GM23338 (cell line): ENCODE measurements at regions not wholly inside any gene's neighbourhood (a gene's known extent, or its start where the extent isn't known, plus 50 kb on each side); places are given as distances from the start of the nearest gene placed in this dataset.

Experiments
- CREB1 ChIP-seq: fragments of 250-450 bp; sonication (Bioruptor Pico); IDR thresholded peaks from 2 replicates; pipeline ENCODE4 v1.5.0; 2020; ENCODE audit warnings: low read depth, mild to moderate bottlenecking, moderate library complexity
- ETS1 ChIP-seq: IDR thresholded peaks from 2 replicates; pipeline ENCODE4 v1.6.1; 2016; ENCODE audit warnings: antibody characterized with exemption
- EZH2 ChIP-seq: fragments of 200-600 bp; sonication (generic); IDR thresholded peaks from one replicate; pipeline ENCODE4 v1.8.0; 2017; ENCODE audit warnings: antibody characterized with exemption, mild to moderate bottlenecking, low read depth; ENCODE audit not compliant: unreplicated experiment
- EZH2phosphoT487 ChIP-seq: fragments of 200-600 bp; sonication (generic); IDR thresholded peaks from one replicate; pipeline ENCODE4 v1.8.1; 2018; ENCODE audit warnings: antibody characterized with exemption; ENCODE audit not compliant: unreplicated experiment
- JUNB ChIP-seq: IDR thresholded peaks from one replicate; pipeline ENCODE4 v1.6.1; 2016; ENCODE audit warnings: antibody characterized with exemption; ENCODE audit not compliant: unreplicated experiment
- POLR2AphosphoS5 ChIP-seq: IDR thresholded peaks from 2 replicates; pipeline ENCODE4 v1.6.1; 2016; ENCODE audit warnings: antibody characterized with exemption, low read depth
- REST ChIP-seq: IDR thresholded peaks from one replicate; pipeline ENCODE4 v1.6.1; 2018; ENCODE audit warnings: antibody characterized with exemption; ENCODE audit not compliant: unreplicated experiment
- TF ChIP-seq, protein P1 (sequence below), 2 experiments: fragments of 200-600 bp in 1 of 2; sonication (generic) in 1 of 2; conservative IDR thresholded peaks; 2 replicates each; pipeline versions ENCODE4 v1.5.1 to v1.6.1; 2016 to 2017; ENCODE audit warnings: antibody characterized with exemption in 2 of 2, low read depth in 2 of 2, mild to moderate bottlenecking in 2 of 2, moderate library complexity in 1 of 2
- TF ChIP-seq, protein P2 (sequence below): fragments of 250-450 bp; sonication (Bioruptor Pico); IDR thresholded peaks from 2 replicates; pipeline ENCODE4 v1.5.0; 2020; ENCODE audit warnings: mild to moderate bottlenecking, moderate library complexity

DNA sequence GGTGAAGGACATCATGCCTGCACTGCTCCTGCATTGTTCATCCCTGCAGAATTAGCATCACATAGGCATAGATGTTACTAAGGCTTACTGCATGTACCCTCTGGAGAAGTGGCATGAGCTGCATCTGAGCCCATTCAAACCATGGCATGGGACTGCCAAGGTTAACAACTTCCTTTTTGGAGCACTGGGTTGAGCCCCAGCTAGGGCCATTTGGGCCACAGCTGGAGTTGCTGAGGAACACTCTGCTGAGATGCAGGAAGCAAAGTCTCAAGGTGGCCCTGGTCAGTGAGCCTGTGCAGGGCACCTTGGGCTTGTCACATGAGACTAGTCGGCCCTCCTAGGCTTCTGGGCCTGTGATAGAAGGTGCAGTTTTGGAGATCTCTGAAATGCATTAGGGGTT lies 511.2 kb downstream of the C12orf50 start:
- TF ChIP-seq, protein P1, sequence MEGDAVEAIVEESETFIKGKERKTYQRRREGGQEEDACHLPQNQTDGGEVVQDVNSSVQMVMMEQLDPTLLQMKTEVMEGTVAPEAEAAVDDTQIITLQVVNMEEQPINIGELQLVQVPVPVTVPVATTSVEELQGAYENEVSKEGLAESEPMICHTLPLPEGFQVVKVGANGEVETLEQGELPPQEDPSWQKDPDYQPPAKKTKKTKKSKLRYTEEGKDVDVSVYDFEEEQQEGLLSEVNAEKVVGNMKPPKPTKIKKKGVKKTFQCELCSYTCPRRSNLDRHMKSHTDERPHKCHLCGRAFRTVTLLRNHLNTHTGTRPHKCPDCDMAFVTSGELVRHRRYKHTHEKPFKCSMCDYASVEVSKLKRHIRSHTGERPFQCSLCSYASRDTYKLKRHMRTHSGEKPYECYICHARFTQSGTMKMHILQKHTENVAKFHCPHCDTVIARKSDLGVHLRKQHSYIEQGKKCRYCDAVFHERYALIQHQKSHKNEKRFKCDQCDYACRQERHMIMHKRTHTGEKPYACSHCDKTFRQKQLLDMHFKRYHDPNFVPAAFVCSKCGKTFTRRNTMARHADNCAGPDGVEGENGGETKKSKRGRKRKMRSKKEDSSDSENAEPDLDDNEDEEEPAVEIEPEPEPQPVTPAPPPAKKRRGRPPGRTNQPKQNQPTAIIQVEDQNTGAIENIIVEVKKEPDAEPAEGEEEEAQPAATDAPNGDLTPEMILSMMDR (conservative IDR thresholded peaks at IDR 0.05; ENCODE audit: low read depth in 2 of 2): no peak
- TF ChIP-seq ETS1 (no peak), REST (no peak), EZH2 (no peak), EZH2phosphoT487 (no peak), POLR2AphosphoS5 (no peak), CREB1 (no peak), JUNB (no peak)
- TF ChIP-seq, protein P2, sequence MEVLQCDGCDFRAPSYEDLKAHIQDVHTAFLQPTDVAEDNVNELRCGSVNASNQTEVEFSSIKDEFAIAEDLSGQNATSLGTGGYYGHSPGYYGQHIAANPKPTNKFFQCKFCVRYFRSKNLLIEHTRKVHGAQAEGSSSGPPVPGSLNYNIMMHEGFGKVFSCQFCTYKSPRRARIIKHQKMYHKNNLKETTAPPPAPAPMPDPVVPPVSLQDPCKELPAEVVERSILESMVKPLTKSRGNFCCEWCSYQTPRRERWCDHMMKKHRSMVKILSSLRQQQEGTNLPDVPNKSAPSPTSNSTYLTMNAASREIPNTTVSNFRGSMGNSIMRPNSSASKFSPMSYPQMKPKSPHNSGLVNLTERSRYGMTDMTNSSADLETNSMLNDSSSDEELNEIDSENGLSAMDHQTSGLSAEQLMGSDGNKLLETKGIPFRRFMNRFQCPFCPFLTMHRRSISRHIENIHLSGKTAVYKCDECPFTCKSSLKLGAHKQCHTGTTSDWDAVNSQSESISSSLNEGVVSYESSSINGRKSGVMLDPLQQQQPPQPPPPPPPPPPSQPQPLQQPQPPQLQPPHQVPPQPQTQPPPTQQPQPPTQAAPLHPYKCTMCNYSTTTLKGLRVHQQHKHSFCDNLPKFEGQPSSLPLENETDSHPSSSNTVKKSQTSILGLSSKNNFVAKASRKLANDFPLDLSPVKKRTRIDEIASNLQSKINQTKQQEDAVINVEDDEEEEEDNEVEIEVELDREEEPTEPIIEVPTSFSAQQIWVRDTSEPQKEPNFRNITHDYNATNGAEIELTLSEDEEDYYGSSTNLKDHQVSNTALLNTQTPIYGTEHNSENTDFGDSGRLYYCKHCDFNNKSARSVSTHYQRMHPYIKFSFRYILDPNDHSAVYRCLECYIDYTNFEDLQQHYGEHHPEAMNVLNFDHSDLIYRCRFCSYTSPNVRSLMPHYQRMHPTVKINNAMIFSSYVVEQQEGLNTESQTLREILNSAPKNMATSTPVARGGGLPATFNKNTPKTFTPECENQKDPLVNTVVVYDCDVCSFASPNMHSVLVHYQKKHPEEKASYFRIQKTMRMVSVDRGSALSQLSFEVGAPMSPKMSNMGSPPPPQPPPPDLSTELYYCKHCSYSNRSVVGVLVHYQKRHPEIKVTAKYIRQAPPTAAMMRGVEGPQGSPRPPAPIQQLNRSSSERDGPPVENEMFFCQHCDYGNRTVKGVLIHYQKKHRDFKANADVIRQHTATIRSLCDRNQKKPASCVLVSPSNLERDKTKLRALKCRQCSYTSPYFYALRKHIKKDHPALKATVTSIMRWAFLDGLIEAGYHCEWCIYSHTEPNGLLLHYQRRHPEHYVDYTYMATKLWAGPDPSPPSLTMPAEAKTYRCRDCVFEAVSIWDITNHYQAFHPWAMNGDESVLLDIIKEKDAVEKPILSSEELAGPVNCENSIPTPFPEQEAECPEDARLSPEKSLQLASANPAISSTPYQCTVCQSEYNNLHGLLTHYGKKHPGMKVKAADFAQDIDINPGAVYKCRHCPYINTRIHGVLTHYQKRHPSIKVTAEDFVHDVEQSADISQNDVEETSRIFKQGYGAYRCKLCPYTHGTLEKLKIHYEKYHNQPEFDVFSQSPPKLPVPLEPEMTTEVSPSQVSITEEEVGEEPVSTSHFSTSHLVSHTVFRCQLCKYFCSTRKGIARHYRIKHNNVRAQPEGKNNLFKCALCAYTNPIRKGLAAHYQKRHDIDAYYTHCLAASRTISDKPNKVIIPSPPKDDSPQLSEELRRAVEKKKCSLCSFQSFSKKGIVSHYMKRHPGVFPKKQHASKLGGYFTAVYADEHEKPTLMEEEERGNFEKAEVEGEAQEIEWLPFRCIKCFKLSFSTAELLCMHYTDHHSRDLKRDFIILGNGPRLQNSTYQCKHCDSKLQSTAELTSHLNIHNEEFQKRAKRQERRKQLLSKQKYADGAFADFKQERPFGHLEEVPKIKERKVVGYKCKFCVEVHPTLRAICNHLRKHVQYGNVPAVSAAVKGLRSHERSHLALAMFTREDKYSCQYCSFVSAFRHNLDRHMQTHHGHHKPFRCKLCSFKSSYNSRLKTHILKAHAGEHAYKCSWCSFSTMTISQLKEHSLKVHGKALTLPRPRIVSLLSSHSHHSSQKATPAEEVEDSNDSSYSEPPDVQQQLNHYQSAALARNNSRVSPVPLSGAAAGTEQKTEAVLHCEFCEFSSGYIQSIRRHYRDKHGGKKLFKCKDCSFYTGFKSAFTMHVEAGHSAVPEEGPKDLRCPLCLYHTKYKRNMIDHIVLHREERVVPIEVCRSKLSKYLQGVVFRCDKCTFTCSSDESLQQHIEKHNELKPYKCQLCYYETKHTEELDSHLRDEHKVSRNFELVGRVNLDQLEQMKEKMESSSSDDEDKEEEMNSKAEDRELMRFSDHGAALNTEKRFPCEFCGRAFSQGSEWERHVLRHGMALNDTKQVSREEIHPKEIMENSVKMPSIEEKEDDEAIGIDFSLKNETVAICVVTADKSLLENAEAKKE: no peak
